Endothelial cell of umbilical vein (primary cell): ENCODE measurements at regions not wholly inside any gene's neighbourhood (a gene's known extent, or its start where the extent isn't known, plus 50 kb on each side); places are given as distances from the start of the nearest gene placed in this dataset.

Source experiments
- BruUV-seq: library from RNA; stranded (reverse); fragments of 400-500 nt; replicated peaks from 2 replicates; lab custom pipeline; 2021; lab: Mats Ljungman, UMichigan
- CTCF ChIA-PET: fragments of 300-600, 350-600 bp; sonication (Branson Sonifier 250); formaldehyde crosslinking; loops from one replicate; lab custom pipeline; 2021; ENCODE audit warnings: antibody characterized with exemption, inconsistent platforms; lab: Charles Lee
- POLR2A ChIA-PET: fragments of 300-600, 350-600 bp; sonication (Branson Sonifier 250); formaldehyde crosslinking; loops from one replicate; lab custom pipeline; 2021; ENCODE audit warnings: antibody characterized with exemption, inconsistent platforms; lab: Charles Lee
- DNase-seq: peaks from one replicate; pipeline ENCODE4 v3.0.0-alpha.2; 2011; ENCODE audit warnings: low read depth, low spot score
- FAIRE-seq: peaks from 2 replicates; lab custom pipeline; 2011; peaks lifted over from hg19 to GRCh38; lab: Jason Lieb, UNC
- H2AFZ ChIP-seq: 2 replicates; pipeline ENCODE4 v1.6.0; 2012; ENCODE audit warnings: low read depth, low read length, control low read depth, inconsistent platforms
- H3K27ac ChIP-seq: 2 replicates; pipeline ENCODE4 v1.5.1; 2011; ENCODE audit warnings: low read depth, mild to moderate bottlenecking, control low read depth, low read length, moderate library complexity; ENCODE audit not compliant: insufficient read depth
- H3K27me3 ChIP-seq, 2 experiments: 2 replicates each; pipeline versions ENCODE4 v1.6.0 to v1.6.1; 2011; ENCODE audit warnings: low read length in 2 of 2, mixed read lengths in 1 of 2; ENCODE audit not compliant: control insufficient read depth in 2 of 2, insufficient read depth in 2 of 2
- H3K36me3 ChIP-seq, 2 experiments: 2 replicates in 1 of 2; 3 replicates in 1 of 2; pipeline ENCODE4 v1.5.1; 2011; ENCODE audit warnings: low read length in 2 of 2, mild to moderate bottlenecking in 1 of 2, moderate library complexity in 1 of 2; ENCODE audit not compliant: control insufficient read depth in 2 of 2, insufficient read depth in 2 of 2; ENCODE audit errors: extremely low read depth in 1 of 2
- H3K4me1 ChIP-seq: 3 replicates; pipeline ENCODE4 v1.5.1; 2011; ENCODE audit warnings: mild to moderate bottlenecking, low read length; ENCODE audit not compliant: control insufficient read depth, insufficient read depth; ENCODE audit errors: extremely low read depth
- H3K4me2 ChIP-seq: 2 replicates; pipeline ENCODE4 v1.6.1; 2011; ENCODE audit warnings: low read length, control low read depth, mixed read lengths; ENCODE audit not compliant: insufficient read depth
- H3K4me3 ChIP-seq, 3 experiments: fragments of 200-600 bp in 1 of 3; sonication (generic), shearing (Covaris generic) in 1 of 3; replicated peaks in 1 of 3; 2 replicates each; pipeline ENCODE4 v1.5.1; 2011 to 2016; ENCODE audit warnings: control low read depth in 3 of 3, low read length in 3 of 3, mild to moderate bottlenecking in 2 of 3, inconsistent platforms in 1 of 3, low read depth in 1 of 3, moderate library complexity in 1 of 3; ENCODE audit not compliant: insufficient read depth in 1 of 3
- H3K79me2 ChIP-seq: 2 replicates; pipeline ENCODE4 v1.6.0; 2012; ENCODE audit warnings: low read length, inconsistent platforms; ENCODE audit not compliant: control insufficient read depth, insufficient read depth
- H3K9ac ChIP-seq: replicated peaks from 2 replicates; pipeline ENCODE3; 2011; ENCODE audit warnings: low read length, control low read depth; ENCODE audit not compliant: insufficient read depth; ENCODE audit errors: extremely low read depth
- H3K9me1 ChIP-seq: replicated peaks from 3 replicates; pipeline ENCODE4 v1.6.0; 2011; ENCODE audit warnings: mild to moderate bottlenecking, low read length; ENCODE audit not compliant: control insufficient read depth, insufficient read depth; ENCODE audit errors: extremely low read depth
- H3K9me3 ChIP-seq: replicated peaks from 2 replicates; pipeline ENCODE4 v1.5.1; 2012; ENCODE audit warnings: low read length, inconsistent platforms; ENCODE audit not compliant: control insufficient read depth, insufficient read depth
- H4K20me1 ChIP-seq: replicated peaks from 2 replicates; pipeline ENCODE3; 2011; ENCODE audit warnings: mild to moderate bottlenecking, low read length; ENCODE audit not compliant: control insufficient read depth, insufficient read depth; ENCODE audit errors: extremely low read depth
- CTCF ChIP-seq, 2 donors: IDR thresholded peaks; 1 replicate in 1 of 2; 2 replicates in 1 of 2; pipeline ENCODE4 v1.5.1; 2011; ENCODE audit warnings: low read length in 2 of 2, mild to moderate bottlenecking in 2 of 2, moderate library complexity in 2 of 2, control low read depth in 1 of 2, inconsistent platforms in 1 of 2, low read depth in 1 of 2; ENCODE audit not compliant: insufficient read depth in 1 of 2; ENCODE audit errors: extremely low read depth in 1 of 2
- EZH2 ChIP-seq: IDR thresholded peaks from 2 replicates; pipeline ENCODE4 v1.6.1; 2012; ENCODE audit warnings: borderline replicate concordance, low read depth, mild to moderate bottlenecking, moderate library complexity, low read length, inconsistent platforms; ENCODE audit not compliant: severe bottlenecking
- FOS ChIP-seq: IDR thresholded peaks from 2 replicates; pipeline ENCODE4 v1.6.1; 2011; ENCODE audit warnings: mild to moderate bottlenecking, low read length, moderate library complexity, borderline replicate concordance; ENCODE audit not compliant: insufficient read depth
- GATA2 ChIP-seq: IDR thresholded peaks from 2 replicates; pipeline ENCODE4 v1.7.0; 2011; ENCODE audit warnings: low read depth, mild to moderate bottlenecking, moderate library complexity, mixed read lengths, low read length; ENCODE audit not compliant: insufficient read length, insufficient read depth
- JUN ChIP-seq: IDR thresholded peaks from 2 replicates; pipeline ENCODE4 v1.6.1; 2011; ENCODE audit warnings: borderline replicate concordance, low read depth; ENCODE audit not compliant: insufficient read length, insufficient read depth
- MAX ChIP-seq: IDR thresholded peaks from 2 replicates; pipeline ENCODE4 v1.6.1; 2011; ENCODE audit not compliant: insufficient read depth, insufficient read length
- MYC ChIP-seq: IDR thresholded peaks from one replicate; pipeline ENCODE4 v1.6.1; 2011; ENCODE audit warnings: mild to moderate bottlenecking, low read depth, low read length
- POLR2A ChIP-seq: IDR thresholded peaks from 2 replicates; pipeline ENCODE4 v1.6.1; 2012; ENCODE audit warnings: low read depth, mild to moderate bottlenecking, control low read depth, low read length
- POLR2AphosphoS5 ChIP-seq: IDR thresholded peaks from 2 replicates; pipeline ENCODE4 v1.6.1; 2012; ENCODE audit warnings: low read depth, mild to moderate bottlenecking, control low read depth, low read length, moderate library complexity; ENCODE audit not compliant: insufficient read depth
- dilution Hi-C: fragments of 300-500 bp; cut with MboI; formaldehyde crosslinking; loops from one replicate; pipeline ENCODE4 v1.15.0; 2019; ENCODE audit warnings: low sequenced_read_pairs; ENCODE audit not compliant: extremely low pct_ligation_motif_present
- intact Hi-C: fragments of 100-400 bp; cut with micrococcal nuclease; formaldehyde crosslinking; loops from one replicate; pipeline ENCODE4 v1.10.0; 2022

DNA sequence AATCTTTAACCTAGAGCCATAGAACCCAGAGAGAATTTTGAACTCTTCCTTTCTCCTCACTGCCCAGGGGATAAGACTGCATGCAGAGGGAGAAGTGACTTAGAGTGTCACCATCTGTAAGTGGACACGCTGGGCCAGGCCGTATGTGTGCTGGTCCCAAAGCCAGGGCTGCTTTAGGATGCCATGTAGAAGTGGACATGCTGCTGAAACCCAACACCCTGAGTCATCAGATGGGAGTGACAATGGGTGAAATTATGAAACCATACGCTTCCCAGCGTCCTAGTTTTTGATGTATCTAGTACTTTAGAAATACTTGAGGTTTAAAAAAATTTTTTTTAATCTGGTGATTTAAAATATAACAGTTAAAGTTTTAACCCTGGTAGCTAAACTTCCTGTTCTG lies 191.1 kb downstream of the FNDC1 start:
- no peak for FAIRE-seq

More for the DNA sequence above, 191.1 kb downstream of the FNDC1 start:
- H3K4me1 ChIP-seq, result no peaks in the 10 kb centered on the region
- ChIA-PET POLR2A (no interaction called here), CTCF (no interaction called here)
- H3K4me2 ChIP-seq, result no peak overlapping the region
- no peaks in the 10 kb centered on the region for H3K27me3 ChIP-seq
- no peaks in the 10 kb centered on the region for H3K9me1 ChIP-seq
- H3K9ac ChIP-seq, result no peak overlapping the region
- H2AFZ ChIP-seq, result no peak overlapping the region
- intact Hi-C loops (no loop called here), dilution Hi-C loops (no loop called here)
- H4K20me1 ChIP-seq, result no peaks in the 10 kb centered on the region
- TF ChIP-seq GATA2, result no peak
- no peak for TF ChIP-seq MYC
- TF ChIP-seq FOS, result no peak
- TF ChIP-seq EZH2, result no peak
- no peak for TF ChIP-seq MAX
- no peak for TF ChIP-seq CTCF (IDR thresholded peaks at IDR 0.05; ENCODE audit: extremely low read depth in 1 of 2, insufficient read depth in 1 of 2, low read depth in 1 of 2, low read length in 2 of 2)
- no peak for TF ChIP-seq POLR2AphosphoS5
- no peak for TF ChIP-seq JUN
- no peak for TF ChIP-seq POLR2A
- H3K36me3 ChIP-seq, result no peaks in the 10 kb centered on the region
- H3K9me3 ChIP-seq, result no peaks in the 10 kb centered on the region
- BruUV-seq, result no TSS peak
- H3K27ac ChIP-seq, result no peak overlapping the region
- no peaks in the 10 kb centered on the region for H3K79me2 ChIP-seq
- no peak for DNase-seq
- no peak overlapping the region for H3K4me3 ChIP-seq
